ENCODE measurements at regions not wholly inside any gene's neighbourhood (a gene's known extent, or its start where the extent isn't known, plus 50 kb on each side); places are given as distances from the start of the nearest gene placed in this dataset.

GRCh38 chr5:145347026-145347616, 488.0 kb downstream of the PRELID2 start:
- DNase-seq (ENCODE audit: insufficient read length, low spot score) (no peak), FAIRE-seq (no peak)
- TF ChIP-seq CTCF (IDR thresholded peaks at IDR 0.05; ENCODE audit: insufficient read depth, missing control alignments): peak; percentile 53

GRCh38 chr5:145345511-145346287, 489.4 kb downstream of the PRELID2 start:
- TF ChIP-seq CTCF (IDR thresholded peaks at IDR 0.05; ENCODE audit: insufficient read depth, missing control alignments): no peak
- DNase-seq (ENCODE audit: insufficient read length, low spot score) (no peak), FAIRE-seq (no peak)

- TF ChIP-seq CTCF (IDR thresholded peaks at IDR 0.05; ENCODE audit: insufficient read depth, missing control alignments): no peak
- DNase-seq (ENCODE audit: insufficient read length, low spot score) (no peak), FAIRE-seq (no peak)
These were observed 493.3 kb downstream of the PRELID2 start for GRCh38 chr5:145341842-145342241.

- FAIRE-seq: no peak
- no peak for DNase-seq (ENCODE audit: insufficient read length, low spot score)
- TF ChIP-seq CTCF (IDR thresholded peaks at IDR 0.05; ENCODE audit: insufficient read depth, missing control alignments): no peak
These were observed 495.0 kb downstream of the PRELID2 start for GRCh38 chr5:145340099-145340498.

- FAIRE-seq: no peak
These were observed 510.2 kb downstream of the PRELID2 start for GRCh38 chr5:145324767-145325479.

GRCh38 chr5:145324101-145324500, 511.0 kb downstream of the PRELID2 start:
- TF ChIP-seq CTCF (IDR thresholded peaks at IDR 0.05; ENCODE audit: insufficient read depth, missing control alignments): no peak
- DNase-seq (ENCODE audit: insufficient read length, low spot score) (no peak), FAIRE-seq (no peak)

More at GRCh38 chr5:145324767-145325479, 510.2 kb downstream of the PRELID2 start:
- DNase-seq (ENCODE audit: insufficient read length, low spot score): no peak
- TF ChIP-seq CTCF (IDR thresholded peaks at IDR 0.05; ENCODE audit: insufficient read depth, missing control alignments): no peak
